ENCODE measurements at regions not wholly inside any gene's neighbourhood (a gene's known extent, or its start where the extent isn't known, plus 50 kb on each side); places are given as distances from the start of the nearest gene placed in this dataset.

- Histone ChIP-seq H3K27me3 (replicated peaks; ENCODE audit: control insufficient read depth, insufficient read depth, low read length) (no peaks in the 10 kb centered on the region), H3K4me1 (no peaks in the 10 kb centered on the region), H3K36me3 (ENCODE audit: control insufficient read depth, insufficient read depth, low read length) (no peaks in the 10 kb centered on the region), H3K9me3 (peaks cover 7% of the 10 kb centered on the region), H3K4me3 (ENCODE audit: low read depth, low read length) (no peak overlapping the region)
- intact Hi-C loops (cut with micrococcal nuclease; ENCODE audit: unreplicated experiment): no loop called here
- DNase-seq: no peak
- Mint-ChIP-seq H3K4me3 (ENCODE audit: unreplicated experiment) (no peak overlapping the region), H3K27ac (ENCODE audit: unreplicated experiment) (no peak overlapping the region), H3K27me3 (ENCODE audit: insufficient read depth, unreplicated experiment) (no peaks in the 10 kb centered on the region), H3K4me1 (ENCODE audit: low read depth, unreplicated experiment) (no peaks in the 10 kb centered on the region), H3K36me3 (ENCODE audit: insufficient read depth, unreplicated experiment) (no peaks in the 10 kb centered on the region), H3K9me3 (ENCODE audit: unreplicated experiment) (no peaks in the 10 kb centered on the region)
- ChIA-PET CTCF (interaction anchor here (1.0 kb wide), 1 partner anchor 66 kb away, joined by 3 read pairs; no protein-coding TSS in a partner anchor), POLR2A (no interaction called here)
- no TSS peak for BruUV-seq (replicated peaks)
- no peak for TF ChIP-seq CTCF (IDR thresholded peaks at IDR 0.05; ENCODE audit: insufficient read depth in 1 of 2, low read depth in 1 of 2, low read length in 1 of 2, severe bottlenecking in 1 of 2, unreplicated experiment in 1 of 2)
Observed at GRCh38 chr6:79803917-79804316, 143.4 kb downstream of the ELOVL4 start.

GRCh38 chr6:79802657-79803300 is 144.6 kb downstream of the ELOVL4 start:
- no TSS peak for BruUV-seq (replicated peaks)
- intact Hi-C loops (cut with micrococcal nuclease; ENCODE audit: unreplicated experiment): no loop called here
- H3K36me3 Mint-ChIP-seq (ENCODE audit: insufficient read depth, unreplicated experiment): no peaks in the 10 kb centered on the region
- H3K27me3 Mint-ChIP-seq (ENCODE audit: insufficient read depth, unreplicated experiment): no peaks in the 10 kb centered on the region
- H3K4me1 Mint-ChIP-seq (ENCODE audit: low read depth, unreplicated experiment): no peaks in the 10 kb centered on the region
- H3K4me1 ChIP-seq: no peaks in the 10 kb centered on the region
- no peak for DNase-seq
- TF ChIP-seq CTCF (IDR thresholded peaks at IDR 0.05; ENCODE audit: insufficient read depth in 1 of 2, low read depth in 1 of 2, low read length in 1 of 2, severe bottlenecking in 1 of 2, unreplicated experiment in 1 of 2): no peak
- peaks cover 7% of the 10 kb centered on the region for H3K9me3 ChIP-seq
- H3K9me3 Mint-ChIP-seq (ENCODE audit: unreplicated experiment): no peaks in the 10 kb centered on the region
- H3K27me3 ChIP-seq (replicated peaks; ENCODE audit: control insufficient read depth, insufficient read depth, low read length): no peaks in the 10 kb centered on the region
- ChIA-PET CTCF (interaction anchor here (0.6 kb wide), 1 partner anchor 13 kb away, joined by 4 read pairs; no protein-coding TSS in a partner anchor), POLR2A (no interaction called here)
- H3K27ac Mint-ChIP-seq (ENCODE audit: unreplicated experiment): no peak overlapping the region
- H3K36me3 ChIP-seq (ENCODE audit: control insufficient read depth, insufficient read depth, low read length): no peaks in the 10 kb centered on the region
- H3K4me3 ChIP-seq (ENCODE audit: low read depth, low read length): no peak overlapping the region
- no peak overlapping the region for H3K4me3 Mint-ChIP-seq (ENCODE audit: unreplicated experiment)

- no peak overlapping the region for H3K4me3 ChIP-seq (ENCODE audit: low read depth, low read length)
- no peak for TF ChIP-seq CTCF (IDR thresholded peaks at IDR 0.05; ENCODE audit: insufficient read depth in 1 of 2, low read depth in 1 of 2, low read length in 1 of 2, severe bottlenecking in 1 of 2, unreplicated experiment in 1 of 2)
- no peaks in the 10 kb centered on the region for H3K4me1 ChIP-seq
- Mint-ChIP-seq H3K4me1 (ENCODE audit: low read depth, unreplicated experiment) (no peaks in the 10 kb centered on the region), H3K9me3 (ENCODE audit: unreplicated experiment) (no peaks in the 10 kb centered on the region), H3K27ac (ENCODE audit: unreplicated experiment) (no peak overlapping the region), H3K36me3 (ENCODE audit: insufficient read depth, unreplicated experiment) (no peaks in the 10 kb centered on the region), H3K27me3 (ENCODE audit: insufficient read depth, unreplicated experiment) (no peaks in the 10 kb centered on the region), H3K4me3 (ENCODE audit: unreplicated experiment) (no peak overlapping the region)
- no peaks in the 10 kb centered on the region for H3K36me3 ChIP-seq (ENCODE audit: control insufficient read depth, insufficient read depth, low read length)
- no peaks in the 10 kb centered on the region for H3K27me3 ChIP-seq (replicated peaks; ENCODE audit: control insufficient read depth, insufficient read depth, low read length)
- peaks cover 2% of the 10 kb centered on the region for H3K9me3 ChIP-seq
- ChIA-PET POLR2A (no interaction called here), CTCF (no interaction called here)
- intact Hi-C loops (cut with micrococcal nuclease; ENCODE audit: unreplicated experiment): no loop called here
- BruUV-seq (replicated peaks): no TSS peak
- DNase-seq: no peak
Observed at GRCh38 chr6:79801362-79801761, 146.0 kb downstream of the ELOVL4 start.

Data from Caco-2 (cell line).